H1 (cell line): ENCODE measurements at regions not wholly inside any gene's neighbourhood (a gene's known extent, or its start where the extent isn't known, plus 50 kb on each side); places are given as distances from the start of the nearest gene placed in this dataset.

Source experiments
- CTCF ChIA-PET: fragments of 300-600 bp; sonication (Branson Sonifier 250); formaldehyde crosslinking; loops from one replicate; lab custom pipeline; 2021; ENCODE audit not compliant: partially characterized antibody; lab: Charles Lee
- POLR2A ChIA-PET: fragments of 300-600 bp; sonication (Branson Sonifier 250); formaldehyde crosslinking; loops from one replicate; lab custom pipeline; 2021; ENCODE audit warnings: inconsistent platforms; ENCODE audit not compliant: partially characterized antibody; lab: Charles Lee
- DNase-seq, 2 experiments: peaks; one replicate each; pipeline versions ENCODE4 v3.0.0 to v3.0.0-alpha.2; 2010 to 2022; ENCODE audit warnings: low spot score in 2 of 2, low read depth in 1 of 2, mixed read lengths in 1 of 2
- FAIRE-seq: peaks from 2 replicates; lab custom pipeline; 2011; peaks lifted over from hg19 to GRCh38; lab: Jason Lieb, UNC
- H2AFZ ChIP-seq: 2 replicates; pipeline ENCODE4 v1.8.1; 2012; ENCODE audit warnings: low read length, inconsistent platforms
- H2AK5ac ChIP-seq: 2 replicates; pipeline ENCODE4 v1.6.1; 2013; ENCODE audit warnings: low read depth, low read length
- H2BK120ac ChIP-seq: replicated peaks from 2 replicates; pipeline ENCODE3; 2013; ENCODE audit warnings: low read depth, low read length, inconsistent platforms
- H2BK12ac ChIP-seq: 2 replicates; pipeline ENCODE4 v1.6.1; 2013; ENCODE audit warnings: low read depth, low read length
- H2BK15ac ChIP-seq: 2 replicates; pipeline ENCODE4 v1.6.1; 2013; ENCODE audit warnings: low read length
- H2BK20ac ChIP-seq: 2 replicates; pipeline ENCODE4 v1.6.1; 2013; ENCODE audit warnings: low read length
- H2BK5ac ChIP-seq: 2 replicates; pipeline ENCODE4 v1.6.1; 2013; ENCODE audit warnings: low read depth, low read length
- H3K14ac ChIP-seq: 2 replicates; pipeline ENCODE4 v1.6.1; 2013; ENCODE audit warnings: inconsistent platforms; ENCODE audit not compliant: insufficient read length
- H3K18ac ChIP-seq: 2 replicates; pipeline ENCODE4 v1.6.1; 2013; ENCODE audit warnings: low read length; ENCODE audit errors: extremely low read depth
- H3K23ac ChIP-seq: 2 replicates; pipeline ENCODE4 v1.6.1; 2013; ENCODE audit warnings: inconsistent platforms; ENCODE audit not compliant: insufficient read length
- H3K23me2 ChIP-seq: 2 replicates; pipeline ENCODE4 v1.6.1; 2013; ENCODE audit warnings: low read depth, low read length
- H3K27ac ChIP-seq: 2 replicates; pipeline ENCODE4 v1.6.1; 2011; ENCODE audit warnings: low read depth, low read length, inconsistent platforms
- H3K27me3 ChIP-seq, 4 experiments: replicated peaks in 1 of 4; 1 replicate in 1 of 4; 2 replicates in 3 of 4; pipeline versions ENCODE4 v1.6.1 to v1.8.1; 2011 to 2013; ENCODE audit warnings: low read length in 3 of 4, mild to moderate bottlenecking in 3 of 4, inconsistent platforms in 2 of 4, mixed read lengths in 2 of 4, moderate library complexity in 1 of 4; ENCODE audit not compliant: control insufficient read depth in 3 of 4, insufficient read depth in 3 of 4; ENCODE audit errors: extremely low read depth in 1 of 4
- H3K36me3 ChIP-seq, 4 experiments: 2 replicates each; pipeline versions ENCODE4 v1.6.1 to v1.8.1; 2011 to 2013; ENCODE audit warnings: mild to moderate bottlenecking in 4 of 4, low read length in 3 of 4, moderate library complexity in 2 of 4, control low read depth in 1 of 4, inconsistent platforms in 1 of 4; ENCODE audit not compliant: insufficient read depth in 4 of 4, control insufficient read depth in 2 of 4
- H3K4ac ChIP-seq: replicated peaks from 2 replicates; pipeline ENCODE3; 2013; ENCODE audit warnings: low read length, low read depth, mixed read lengths, inconsistent platforms; ENCODE audit not compliant: insufficient read length
- H3K4me1 ChIP-seq, 4 experiments: replicated peaks in 1 of 4; 1 replicate in 1 of 4; 2 replicates in 3 of 4; pipeline versions ENCODE4 v1.6.1 to v1.8.1; 2011 to 2013; ENCODE audit warnings: low read length in 3 of 4, inconsistent platforms in 2 of 4, mixed read lengths in 1 of 4; ENCODE audit not compliant: insufficient read depth in 4 of 4, control insufficient read depth in 3 of 4
- H3K4me2 ChIP-seq, 2 experiments: 2 replicates each; pipeline versions ENCODE4 v1.6.1 to v1.8.1; 2011 to 2013; ENCODE audit warnings: low read depth in 2 of 2, low read length in 2 of 2, control low read depth in 1 of 2, inconsistent platforms in 1 of 2, mild to moderate bottlenecking in 1 of 2; ENCODE audit not compliant: insufficient read depth in 1 of 2
- H3K4me3 ChIP-seq, 4 experiments: fragments of 200-600, 300-600 bp in 1 of 4; sonication (generic), shearing (Covaris generic), sonication (Bioruptor Twin) in 1 of 4; 2 replicates each; pipeline versions ENCODE4 v1.5.1 to v1.8.1; 2011 to 2016; ENCODE audit warnings: low read length in 4 of 4, low read depth in 3 of 4, control low read depth in 2 of 4, inconsistent platforms in 2 of 4, mild to moderate bottlenecking in 2 of 4, mixed read lengths in 1 of 4, moderate library complexity in 1 of 4; ENCODE audit not compliant: insufficient read depth in 2 of 4; ENCODE audit errors: extremely low read depth in 1 of 4
- H3K56ac ChIP-seq: replicated peaks from 2 replicates; pipeline ENCODE3; 2013; ENCODE audit warnings: low read depth, mild to moderate bottlenecking, mixed read lengths, low read length, inconsistent platforms; ENCODE audit not compliant: insufficient read length
- H3K79me1 ChIP-seq: 2 replicates; pipeline ENCODE4 v1.6.1; 2013; ENCODE audit warnings: low read depth, low read length, control low read depth
- H3K79me2 ChIP-seq, 2 experiments: 2 replicates each; pipeline versions ENCODE4 v1.6.1 to v1.8.1; 2012 to 2013; ENCODE audit warnings: low read length in 2 of 2, mild to moderate bottlenecking in 2 of 2, inconsistent platforms in 1 of 2; ENCODE audit not compliant: insufficient read depth in 2 of 2, control insufficient read depth in 1 of 2
- H3K9ac ChIP-seq, 4 experiments: replicated peaks in 1 of 4; 1 replicate in 1 of 4; 2 replicates in 3 of 4; pipeline versions ENCODE4 v1.6.1 to v1.8.1; 2011 to 2013; ENCODE audit warnings: low read depth in 3 of 4, low read length in 3 of 4, control low read depth in 2 of 4, mild to moderate bottlenecking in 2 of 4, moderate library complexity in 2 of 4, inconsistent platforms in 1 of 4; ENCODE audit errors: extremely low read depth in 1 of 4
- H3K9me3 ChIP-seq, 2 experiments: 2 replicates each; pipeline versions ENCODE4 v1.6.1 to v1.8.1; 2012 to 2013; ENCODE audit warnings: mild to moderate bottlenecking in 2 of 2, moderate library complexity in 2 of 2, control low read depth in 1 of 2, inconsistent platforms in 1 of 2, low read depth in 1 of 2, low read length in 1 of 2, mixed read lengths in 1 of 2; ENCODE audit not compliant: insufficient read depth in 2 of 2
- H4K20me1 ChIP-seq, 2 experiments: replicated peaks in 1 of 2; 2 replicates each; pipeline versions ENCODE3 to v1.8.1; 2011 to 2013; ENCODE audit warnings: inconsistent platforms in 2 of 2, low read length in 2 of 2, mild to moderate bottlenecking in 1 of 2; ENCODE audit not compliant: insufficient read depth in 2 of 2, control insufficient read depth in 1 of 2
- H4K5ac ChIP-seq: 2 replicates; pipeline ENCODE4 v1.6.1; 2013; ENCODE audit warnings: low read length, low read depth, mixed read lengths, inconsistent platforms; ENCODE audit not compliant: insufficient read length
- H4K8ac ChIP-seq: 2 replicates; pipeline ENCODE4 v1.8.0; 2013; ENCODE audit warnings: mild to moderate bottlenecking, moderate library complexity, low read length, inconsistent platforms; ENCODE audit not compliant: insufficient read depth; ENCODE audit errors: extremely low read depth
- H4K91ac ChIP-seq: replicated peaks from 2 replicates; pipeline ENCODE3; 2013; ENCODE audit warnings: low read length, mixed read lengths, inconsistent platforms; ENCODE audit not compliant: insufficient read length
- CBX5 ChIP-seq: fragments of 300-800, 300-1000 bp; sonication (generic); IDR thresholded peaks from 2 replicates; pipeline ENCODE4 v1.7.1; 2016; ENCODE audit warnings: antibody characterized with exemption, low read length, low read depth
- CEBPB ChIP-seq: IDR thresholded peaks from 2 replicates; pipeline ENCODE4 v1.6.1; 2012; ENCODE audit warnings: low read depth, low read length
- E2F6 ChIP-seq: IDR thresholded peaks from 2 replicates; pipeline ENCODE4 v1.6.1; 2012; ENCODE audit warnings: inconsistent platforms
- HDAC6 ChIP-seq: IDR thresholded peaks from one replicate; pipeline ENCODE4 v1.7.1; 2012; ENCODE audit warnings: low read depth, mild to moderate bottlenecking, inconsistent platforms, low read length, moderate library complexity
- JUN ChIP-seq: IDR thresholded peaks from 2 replicates; pipeline ENCODE4 v1.6.1; 2011; ENCODE audit warnings: low read depth, mild to moderate bottlenecking, improper control_type of control experiment, low read length
- KDM4A ChIP-seq: IDR thresholded peaks from one replicate; pipeline ENCODE4 v1.7.1; 2012; ENCODE audit warnings: low read depth, mild to moderate bottlenecking, moderate library complexity, low read length, inconsistent platforms; ENCODE audit not compliant: severe bottlenecking
- KDM5A ChIP-seq: fragments of 200-600 bp; IDR thresholded peaks from 2 replicates; pipeline ENCODE4 v1.7.1; 2012; ENCODE audit warnings: mild to moderate bottlenecking, low read length, inconsistent platforms, mixed read lengths
- MAFK ChIP-seq: IDR thresholded peaks from 2 replicates; pipeline ENCODE4 v1.6.1; 2012; ENCODE audit warnings: low read depth, mild to moderate bottlenecking, improper control_type of control experiment, low read length
- SP1 ChIP-seq: IDR thresholded peaks from 2 replicates; pipeline ENCODE4 v1.6.1; 2011; ENCODE audit warnings: low read depth, low read length
- USF2 ChIP-seq: IDR thresholded peaks from 2 replicates; pipeline ENCODE4 v1.6.1; 2011; ENCODE audit warnings: low read length, improper control_type of control experiment
- WGBS, 2 experiments: shearing (Covaris generic) in 1 of 2; methylation state at CpG; one replicate each; pipeline versions ENCODE4 v1.1.6 to v1.1.7; 2013 to 2015; ENCODE audit warnings: low lambda C conversion rate in 2 of 2, mixed read lengths in 2 of 2, inconsistent platforms in 1 of 2, low coverage in 1 of 2, missing lambda C conversion rate in 1 of 2; ENCODE audit not compliant: insufficient replicate concordance in 2 of 2, insufficient coverage in 1 of 2, insufficient read length in 1 of 2; ENCODE audit errors: extremely low coverage in 1 of 2, missing lambda C conversion rate in 1 of 2; 5-methylcytosine and 5-hydroxymethylcytosine counted together

GRCh38 chr14:56487761-56488160 is 91.8 kb upstream of the TMEM260 start:
- Histone ChIP-seq H4K5ac (no peak overlapping the region), H3K9ac (no peak overlapping the region), H2BK20ac (no peak overlapping the region), H3K23ac (no peak overlapping the region), H2BK5ac (no peak overlapping the region), H2BK120ac (no peak overlapping the region), H2AK5ac (no peak overlapping the region), H3K79me2 (no peaks in the 10 kb centered on the region), H3K27ac (no peak overlapping the region), H2BK15ac (no peak overlapping the region), H3K56ac (no peak overlapping the region), H3K23me2 (no peaks in the 10 kb centered on the region), H2BK12ac (no peak overlapping the region), H4K8ac (no peak overlapping the region), H2AFZ (no peak overlapping the region), H3K4me2 (no peak overlapping the region), H3K4me3 (no peak overlapping the region), H3K18ac (no peak overlapping the region)
- POLR2A ChIA-PET, result no interaction called here
- CTCF ChIA-PET, result interaction anchor here (1.0 to 7.0 kb wide), 17 partner anchors 12 to 1071 kb away, joined by 3 to 105 read pairs (median 3); no protein-coding TSS in a partner anchor
- DNase-seq, result no peak
- no peak for FAIRE-seq
- WGBS, 2 experiments, result 82% methylated on average over 1 of the region's 1 CpG; no CpG with 5 or more reads in 1 of the 2 experiments
- TF ChIP-seq E2F6, result no peak
- TF ChIP-seq MAFK, result no peak
- TF ChIP-seq USF2, result no peak
- TF ChIP-seq CBX5, result no peak
- no peak for TF ChIP-seq KDM5A
- TF ChIP-seq KDM4A, result no peak
- TF ChIP-seq SP1, result no peak
- no peak for TF ChIP-seq JUN
- no peak for TF ChIP-seq HDAC6
- no peak for TF ChIP-seq CEBPB
- TF ChIP-seq, all 59 proteins: peak for 0
- Histone ChIP-seq H4K91ac (no peak overlapping the region), H4K20me1 (no peaks in the 10 kb centered on the region), H3K36me3 (no peaks in the 10 kb centered on the region), H3K79me1 (no peaks in the 10 kb centered on the region), H3K4ac (no peak overlapping the region), H3K27me3 (no peaks in the 10 kb centered on the region), H3K14ac (no peak overlapping the region), H3K9me3 (no peaks in the 10 kb centered on the region), H3K4me1 (peaks cover 0 to 10% (median 1%) of the 10 kb centered on the region in 4 experiments; a peak in 1 of 7 replicates)
